BE2C (cell line): ENCODE measurements at regions not wholly inside any gene's neighbourhood (a gene's known extent, or its start where the extent isn't known, plus 50 kb on each side); places are given as distances from the start of the nearest gene placed in this dataset.

Source experiments
- DNase-seq: peaks from one replicate; pipeline ENCODE4 v3.0.0-alpha.2; 2020
- H3K27me3 ChIP-seq: fragments of 250-450 bp; sonication (Bioruptor Pico); 2 replicates; pipeline ENCODE4 v1.5.1; 2020; ENCODE audit warnings: mild to moderate bottlenecking
- H3K36me3 ChIP-seq: fragments of 250-450 bp; sonication (Bioruptor Pico); 2 replicates; pipeline ENCODE4 v1.5.1; 2020; ENCODE audit warnings: mild to moderate bottlenecking
- H3K4me1 ChIP-seq: fragments of 250-450 bp; sonication (Bioruptor Pico); 2 replicates; pipeline ENCODE4 v1.5.1; 2020
- H3K4me3 ChIP-seq: 2 replicates; pipeline ENCODE4 v1.5.1; 2011; ENCODE audit warnings: low read depth, low read length
- H3K9me3 ChIP-seq: fragments of 250-450 bp; sonication (Bioruptor Pico); 2 replicates; pipeline ENCODE4 v1.5.1; 2020
- CTCF ChIP-seq: IDR thresholded peaks from 2 replicates; pipeline ENCODE4 v1.5.1; 2012; ENCODE audit warnings: mild to moderate bottlenecking, low read depth, low read length

GRCh38 chr20:24761220-24762065, 187.6 kb upstream of the CST7 start:
- DNase-seq, result no peak
- no peaks in the 10 kb centered on the region for H3K4me1 ChIP-seq
- no peak overlapping the region for H3K4me3 ChIP-seq
- no peak for TF ChIP-seq CTCF
- H3K27me3 ChIP-seq, result no peaks in the 10 kb centered on the region
- H3K36me3 ChIP-seq, result no peaks in the 10 kb centered on the region
- H3K9me3 ChIP-seq, result no peaks in the 10 kb centered on the region

- Histone ChIP-seq H3K27me3 (no peaks in the 10 kb centered on the region), H3K4me3 (no peak overlapping the region), H3K9me3 (no peaks in the 10 kb centered on the region), H3K36me3 (no peaks in the 10 kb centered on the region), H3K4me1 (no peaks in the 10 kb centered on the region)
- no peak for TF ChIP-seq CTCF
- DNase-seq, result no peak
Observed at GRCh38 chr20:24762371-24762770, 186.7 kb upstream of the CST7 start.

GRCh38 chr20:24762791-24763350, 186.2 kb upstream of the CST7 start:
- H3K36me3 ChIP-seq, result no peaks in the 10 kb centered on the region
- no peaks in the 10 kb centered on the region for H3K27me3 ChIP-seq
- H3K4me1 ChIP-seq, result peaks cover 2% of the 10 kb centered on the region
- H3K9me3 ChIP-seq, result no peaks in the 10 kb centered on the region
- TF ChIP-seq CTCF, result no peak
- DNase-seq, result no peak
- no peak overlapping the region for H3K4me3 ChIP-seq

- DNase-seq, result no peak
- peaks cover 9% of the 10 kb centered on the region for H3K4me1 ChIP-seq
- H3K9me3 ChIP-seq, result no peaks in the 10 kb centered on the region
- no peak for TF ChIP-seq CTCF
- no peak overlapping the region for H3K4me3 ChIP-seq
- H3K36me3 ChIP-seq, result no peaks in the 10 kb centered on the region
- H3K27me3 ChIP-seq, result no peaks in the 10 kb centered on the region
Observed at GRCh38 chr20:24763386-24764026, 185.6 kb upstream of the CST7 start.

GRCh38 chr20:24764027-24764793, 184.9 kb upstream of the CST7 start:
- Histone ChIP-seq H3K9me3 (no peaks in the 10 kb centered on the region), H3K36me3 (no peaks in the 10 kb centered on the region), H3K4me3 (no peak overlapping the region), H3K27me3 (no peaks in the 10 kb centered on the region), H3K4me1 (peaks cover 10% of the 10 kb centered on the region)
- no peak for DNase-seq
- no peak for TF ChIP-seq CTCF
